ENCODE measurements at regions not wholly inside any gene's neighbourhood (a gene's known extent, or its start where the extent isn't known, plus 50 kb on each side); places are given as distances from the start of the nearest gene placed in this dataset.

DNA sequence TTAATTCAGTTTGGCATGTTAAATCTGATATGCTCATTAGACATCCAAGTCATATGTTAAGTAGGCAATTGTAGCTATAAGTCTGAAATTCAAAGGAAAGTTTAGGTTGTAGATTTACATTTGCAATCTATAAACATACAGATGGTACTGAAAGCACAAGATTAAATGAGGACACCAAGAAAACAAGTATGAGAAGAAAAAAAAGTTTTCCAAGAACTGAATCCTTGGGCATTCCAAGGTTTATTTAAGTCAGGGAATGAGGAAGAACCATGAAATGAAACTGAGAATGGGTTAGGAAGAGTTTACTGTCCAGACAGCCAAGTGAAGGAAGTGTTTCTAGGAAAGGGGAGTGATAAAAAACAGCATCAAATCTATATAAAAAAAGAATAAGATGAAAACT is 756.1 kb upstream of the DPPA4 start:
- TF ChIP-seq, protein P1, sequence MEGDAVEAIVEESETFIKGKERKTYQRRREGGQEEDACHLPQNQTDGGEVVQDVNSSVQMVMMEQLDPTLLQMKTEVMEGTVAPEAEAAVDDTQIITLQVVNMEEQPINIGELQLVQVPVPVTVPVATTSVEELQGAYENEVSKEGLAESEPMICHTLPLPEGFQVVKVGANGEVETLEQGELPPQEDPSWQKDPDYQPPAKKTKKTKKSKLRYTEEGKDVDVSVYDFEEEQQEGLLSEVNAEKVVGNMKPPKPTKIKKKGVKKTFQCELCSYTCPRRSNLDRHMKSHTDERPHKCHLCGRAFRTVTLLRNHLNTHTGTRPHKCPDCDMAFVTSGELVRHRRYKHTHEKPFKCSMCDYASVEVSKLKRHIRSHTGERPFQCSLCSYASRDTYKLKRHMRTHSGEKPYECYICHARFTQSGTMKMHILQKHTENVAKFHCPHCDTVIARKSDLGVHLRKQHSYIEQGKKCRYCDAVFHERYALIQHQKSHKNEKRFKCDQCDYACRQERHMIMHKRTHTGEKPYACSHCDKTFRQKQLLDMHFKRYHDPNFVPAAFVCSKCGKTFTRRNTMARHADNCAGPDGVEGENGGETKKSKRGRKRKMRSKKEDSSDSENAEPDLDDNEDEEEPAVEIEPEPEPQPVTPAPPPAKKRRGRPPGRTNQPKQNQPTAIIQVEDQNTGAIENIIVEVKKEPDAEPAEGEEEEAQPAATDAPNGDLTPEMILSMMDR (IDR thresholded peaks at IDR 0.05) = no peak
- no peak for TF ChIP-seq POLR2A (IDR thresholded peaks at IDR 0.05)

All from uterus (tissue), 2 donors.